ENCODE measurements at regions not wholly inside any gene's neighbourhood (a gene's known extent, or its start where the extent isn't known, plus 50 kb on each side); places are given as distances from the start of the nearest gene placed in this dataset.

- H3K79me1 ChIP-seq (ENCODE audit: insufficient read depth, low read depth, low read length, poor library complexity, severe bottlenecking), result no peaks in the 10 kb centered on the region
- H3K4me1 ChIP-seq (ENCODE audit: insufficient read depth, low read length), result no peaks in the 10 kb centered on the region
- H4K5ac ChIP-seq (ENCODE audit: insufficient read length, low read depth, low read length), result no peak overlapping the region
- Mint-ChIP-seq H3K4me3 (no peak overlapping the region), H3K27ac (no peak overlapping the region), H3K36me3 (ENCODE audit: insufficient read depth in 1 of 3, low read depth in 3 of 3) (peaks cover 3 to 13% (median 4%) of the 10 kb centered on the region in 3 experiments; a peak in 6 of 7 replicates), H3K9me3 (peaks cover 18 to 24% of the 10 kb centered on the region in 2 experiments), H3K4me1 (no peaks in the 10 kb centered on the region), H3K27me3 (ENCODE audit: low read depth) (peaks cover 1% of the 10 kb centered on the region)
- H4K91ac ChIP-seq (ENCODE audit: insufficient read length, low read depth, low read length), result no peak overlapping the region
- H3K23ac ChIP-seq (ENCODE audit: insufficient read length, low read depth, low read length), result no peak overlapping the region
- H2AK5ac ChIP-seq (ENCODE audit: insufficient read length, low read length), result no peak overlapping the region
- H4K20me1 ChIP-seq (ENCODE audit: control insufficient read depth, insufficient read depth, insufficient read length), result no peaks in the 10 kb centered on the region
- H3K27ac ChIP-seq (ENCODE audit: insufficient read length, low read depth, low read length), result no peak overlapping the region
- no peak overlapping the region for H2AFZ ChIP-seq (ENCODE audit: low read length)
- no peak overlapping the region for H3K9ac ChIP-seq (ENCODE audit: extremely low read depth, insufficient read length, low read length)
- H3K79me2 ChIP-seq (ENCODE audit: insufficient read depth, low read length), result no peaks in the 10 kb centered on the region
- no peak overlapping the region for H3K56ac ChIP-seq (ENCODE audit: insufficient read length, low read depth, low read length)
- no CpG with 5 or more reads among the region's 4 CpGs for WGBS (ENCODE audit: extremely low coverage, insufficient read length, low lambda C conversion rate)
- no peak for DNase-seq
- no peak overlapping the region for H2BK15ac ChIP-seq (ENCODE audit: low read depth, low read length)
- H3K18ac ChIP-seq (ENCODE audit: insufficient read length, low read depth, low read length), result no peak overlapping the region
- H3K27me3 ChIP-seq (ENCODE audit: insufficient read depth, low read length), result no peaks in the 10 kb centered on the region
- H2BK20ac ChIP-seq (ENCODE audit: low read depth, low read length, poor library complexity, severe bottlenecking), result no peak overlapping the region
- H4K8ac ChIP-seq (replicated peaks; ENCODE audit: insufficient read length, low read depth, low read length), result no peak overlapping the region
- no peak overlapping the region for H2BK5ac ChIP-seq (ENCODE audit: insufficient read length, low read length)
- H3K9me3 ChIP-seq (ENCODE audit: control insufficient read depth, low read depth, low read length), result no peaks in the 10 kb centered on the region
- H2BK120ac ChIP-seq (ENCODE audit: low read depth, low read length, poor library complexity, severe bottlenecking), result no peak overlapping the region
- no peak overlapping the region for H3K4ac ChIP-seq (ENCODE audit: low read depth, low read length)
- no peak for TF ChIP-seq CTCF (conservative IDR thresholded peaks at IDR 0.05)
- no peak overlapping the region for H3T11ph ChIP-seq (ENCODE audit: low read length)
- H3K23me2 ChIP-seq (ENCODE audit: insufficient read length, low read depth, low read length, poor library complexity, severe bottlenecking), result no peaks in the 10 kb centered on the region
- H2BK12ac ChIP-seq (ENCODE audit: insufficient read length, low read depth, low read length), result no peak overlapping the region
- H3K14ac ChIP-seq (ENCODE audit: insufficient read depth, low read length), result no peak overlapping the region
- H3K4me2 ChIP-seq (ENCODE audit: insufficient read depth, insufficient read length, low read length), result no peak overlapping the region
Measured at GRCh38 chr2:31788273-31788672, 207.5 kb upstream of the SRD5A2 start.

Data from H9 (cell line).